Vagina (tissue), 2 donors: ENCODE measurements at regions not wholly inside any gene's neighbourhood (a gene's known extent, or its start where the extent isn't known, plus 50 kb on each side); places are given as distances from the start of the nearest gene placed in this dataset.

Experiments
- DNase-seq, 2 donors: peaks; one replicate each; pipeline ENCODE4 v3.0.0-alpha.2; 2017; ENCODE audit errors: extremely low spot score in 2 of 2
- H3K27ac ChIP-seq: fragments of 200-600 bp; sonication (generic); one replicate; pipeline ENCODE4 v1.5.1; 2019
- H3K27me3 ChIP-seq: fragments of 200-600 bp; sonication (generic); one replicate; pipeline ENCODE4 v1.5.1; 2019
- H3K36me3 ChIP-seq, 2 donors: fragments of 200-600 bp; sonication (generic); one replicate each; pipeline ENCODE4 v1.5.1; 2017 to 2019
- H3K4me1 ChIP-seq: fragments of 200-600 bp; sonication (generic); one replicate; pipeline ENCODE4 v1.5.1; 2019
- H3K4me3 ChIP-seq, 2 donors: fragments of 200-600 bp; sonication (generic); 1 replicate in 1 of 2; 2 replicates in 1 of 2; pipeline ENCODE4 v1.5.1; 2016 to 2019
- H3K9me3 ChIP-seq: fragments of 200-600 bp; sonication (generic); one replicate; pipeline ENCODE4 v1.5.1; 2019
- POLR2A ChIP-seq, 2 donors: fragments of 450-650 bp; IDR thresholded peaks; one replicate each; pipeline ENCODE4 v1.6.1; 2017; ENCODE audit warnings: antibody characterized with exemption in 2 of 2, mild to moderate bottlenecking in 2 of 2, moderate library complexity in 2 of 2
- POLR2AphosphoS5 ChIP-seq, 2 donors: sonication (generic); formaldehyde crosslinking; IDR thresholded peaks; one replicate each; pipeline ENCODE4 v1.9.0; 2017; ENCODE audit warnings: antibody characterized with exemption in 2 of 2, mild to moderate bottlenecking in 2 of 2, low read depth in 1 of 2; ENCODE audit not compliant: insufficient read depth in 1 of 2
- intact Hi-C: fragments of 100-400 bp; cut with DNase I; formaldehyde crosslinking; loops from one replicate; pipeline ENCODE4 v1.15.1; 2023
- TF ChIP-seq, protein P1 (sequence below), 3 experiments: fragments of 450-650 bp in 2 of 3; fragments of 200-600 bp in 1 of 3; sonication (generic) in 1 of 3; IDR thresholded peaks; one replicate each; pipeline ENCODE4 v1.5.1; 2017 to 2019; ENCODE audit warnings: antibody characterized with exemption in 3 of 3, mild to moderate bottlenecking in 2 of 3, moderate library complexity in 2 of 3

DNA sequence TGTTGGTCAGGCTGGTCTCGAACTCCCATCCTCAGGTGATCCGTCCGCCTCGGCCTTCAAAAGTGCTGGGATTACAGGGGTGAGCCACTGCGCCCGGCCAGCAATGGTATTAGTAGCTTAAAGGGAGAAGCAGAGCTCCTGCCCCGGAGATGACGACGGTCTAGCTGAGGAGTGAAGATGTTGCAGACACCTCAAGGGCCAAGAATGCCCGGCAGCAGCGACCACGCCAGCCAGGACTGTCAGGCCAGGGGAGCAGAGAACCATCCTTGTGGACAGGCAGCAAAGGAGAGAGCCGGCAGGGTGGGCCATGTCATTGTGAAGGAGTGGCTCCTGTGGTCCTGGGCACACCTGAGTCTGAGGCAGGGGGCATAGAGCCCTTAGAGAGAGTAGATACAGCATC, 210.1 kb upstream of the BCOR start:
- no peak for DNase-seq
- intact Hi-C loops: no loop called here

DNA sequence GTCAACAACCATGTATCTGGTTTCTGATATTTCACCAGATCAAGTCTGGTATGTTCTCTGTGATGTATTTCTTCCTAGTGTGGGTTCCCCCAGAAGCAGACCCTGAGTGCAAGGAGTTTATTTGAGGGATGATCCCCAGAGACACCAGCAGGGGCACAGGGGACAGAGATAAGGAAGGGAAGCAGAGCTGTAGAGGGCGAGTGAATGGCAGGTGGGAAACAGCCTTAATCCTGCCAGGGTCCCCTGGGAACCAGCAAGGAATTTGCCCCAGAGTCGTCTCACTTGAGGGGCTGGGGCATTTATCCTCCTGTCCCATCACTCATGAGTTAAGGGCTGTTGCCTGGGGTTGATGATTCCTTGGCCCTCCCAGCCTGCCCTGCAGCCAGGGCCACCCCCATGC, 206.4 kb upstream of the BCOR start:
- H3K36me3 ChIP-seq: no peaks in the 10 kb centered on the region
- intact Hi-C loops: no loop called here
- DNase-seq: no peak

More for the DNA sequence above, 210.1 kb upstream of the BCOR start:
- no peak overlapping the region for H3K27ac ChIP-seq
- H3K36me3 ChIP-seq: no peaks in the 10 kb centered on the region
- H3K4me3 ChIP-seq: no peak overlapping the region
- no peaks in the 10 kb centered on the region for H3K9me3 ChIP-seq
- TF ChIP-seq, protein P1, sequence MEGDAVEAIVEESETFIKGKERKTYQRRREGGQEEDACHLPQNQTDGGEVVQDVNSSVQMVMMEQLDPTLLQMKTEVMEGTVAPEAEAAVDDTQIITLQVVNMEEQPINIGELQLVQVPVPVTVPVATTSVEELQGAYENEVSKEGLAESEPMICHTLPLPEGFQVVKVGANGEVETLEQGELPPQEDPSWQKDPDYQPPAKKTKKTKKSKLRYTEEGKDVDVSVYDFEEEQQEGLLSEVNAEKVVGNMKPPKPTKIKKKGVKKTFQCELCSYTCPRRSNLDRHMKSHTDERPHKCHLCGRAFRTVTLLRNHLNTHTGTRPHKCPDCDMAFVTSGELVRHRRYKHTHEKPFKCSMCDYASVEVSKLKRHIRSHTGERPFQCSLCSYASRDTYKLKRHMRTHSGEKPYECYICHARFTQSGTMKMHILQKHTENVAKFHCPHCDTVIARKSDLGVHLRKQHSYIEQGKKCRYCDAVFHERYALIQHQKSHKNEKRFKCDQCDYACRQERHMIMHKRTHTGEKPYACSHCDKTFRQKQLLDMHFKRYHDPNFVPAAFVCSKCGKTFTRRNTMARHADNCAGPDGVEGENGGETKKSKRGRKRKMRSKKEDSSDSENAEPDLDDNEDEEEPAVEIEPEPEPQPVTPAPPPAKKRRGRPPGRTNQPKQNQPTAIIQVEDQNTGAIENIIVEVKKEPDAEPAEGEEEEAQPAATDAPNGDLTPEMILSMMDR (IDR thresholded peaks at IDR 0.05): no peak
- TF ChIP-seq POLR2A (IDR thresholded peaks at IDR 0.05) (no peak), POLR2AphosphoS5 (IDR thresholded peaks at IDR 0.05; ENCODE audit: insufficient read depth in 1 of 2, low read depth in 1 of 2) (no peak)
- H3K4me1 ChIP-seq: no peaks in the 10 kb centered on the region
- no peaks in the 10 kb centered on the region for H3K27me3 ChIP-seq

DNA sequence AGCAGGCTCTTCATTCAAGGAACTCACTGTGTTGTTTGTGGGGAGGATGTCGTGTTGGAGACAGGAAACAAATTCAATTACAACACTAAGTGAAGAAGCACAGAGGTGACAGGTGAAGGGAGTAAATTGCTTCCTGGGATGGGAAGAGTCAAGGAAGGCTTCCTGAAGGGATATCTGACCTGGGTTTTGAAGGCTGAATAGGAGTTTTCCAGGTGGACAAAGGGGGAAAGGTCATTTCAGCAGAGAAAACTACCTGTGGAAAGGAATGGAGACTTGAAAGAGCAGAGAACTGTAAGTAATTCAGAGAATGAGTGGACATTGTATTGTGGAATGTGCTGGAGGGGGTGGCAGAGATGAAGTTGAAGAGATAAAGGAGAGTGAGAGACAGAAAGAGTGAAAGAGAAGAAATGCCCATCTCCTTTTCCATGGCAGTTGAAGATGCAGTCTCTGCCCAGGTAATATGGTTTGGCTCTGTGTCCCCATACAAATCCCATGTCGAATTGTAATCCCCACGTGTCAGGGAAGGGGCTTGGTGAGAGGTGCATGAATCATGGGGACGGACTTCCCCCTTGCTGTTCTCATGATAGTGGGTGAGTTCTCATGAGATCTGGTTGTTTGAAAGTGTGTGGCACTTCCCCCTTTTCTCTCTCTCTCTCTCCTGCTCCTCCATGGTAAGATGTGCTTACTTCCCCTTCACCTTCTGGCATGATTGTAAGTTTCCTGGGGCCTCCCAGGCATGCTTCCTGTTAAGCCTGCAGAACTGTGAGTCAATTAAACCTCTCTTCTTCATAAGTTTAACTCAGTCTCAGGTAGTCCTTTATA, 205.7 kb upstream of the BCOR start:
- H3K9me3 ChIP-seq: no peaks in the 10 kb centered on the region
- intact Hi-C loops: no loop called here

More for the DNA sequence above, 206.4 kb upstream of the BCOR start:
- H3K27ac ChIP-seq: no peak overlapping the region
- H3K4me1 ChIP-seq: no peaks in the 10 kb centered on the region
- TF ChIP-seq, protein P1 (IDR thresholded peaks at IDR 0.05): no peak
- TF ChIP-seq POLR2AphosphoS5 (IDR thresholded peaks at IDR 0.05; ENCODE audit: insufficient read depth in 1 of 2, low read depth in 1 of 2): no peak
- no peak for TF ChIP-seq POLR2A (IDR thresholded peaks at IDR 0.05)
- no peaks in the 10 kb centered on the region for H3K9me3 ChIP-seq
- no peak overlapping the region for H3K4me3 ChIP-seq
- no peaks in the 10 kb centered on the region for H3K27me3 ChIP-seq

DNA sequence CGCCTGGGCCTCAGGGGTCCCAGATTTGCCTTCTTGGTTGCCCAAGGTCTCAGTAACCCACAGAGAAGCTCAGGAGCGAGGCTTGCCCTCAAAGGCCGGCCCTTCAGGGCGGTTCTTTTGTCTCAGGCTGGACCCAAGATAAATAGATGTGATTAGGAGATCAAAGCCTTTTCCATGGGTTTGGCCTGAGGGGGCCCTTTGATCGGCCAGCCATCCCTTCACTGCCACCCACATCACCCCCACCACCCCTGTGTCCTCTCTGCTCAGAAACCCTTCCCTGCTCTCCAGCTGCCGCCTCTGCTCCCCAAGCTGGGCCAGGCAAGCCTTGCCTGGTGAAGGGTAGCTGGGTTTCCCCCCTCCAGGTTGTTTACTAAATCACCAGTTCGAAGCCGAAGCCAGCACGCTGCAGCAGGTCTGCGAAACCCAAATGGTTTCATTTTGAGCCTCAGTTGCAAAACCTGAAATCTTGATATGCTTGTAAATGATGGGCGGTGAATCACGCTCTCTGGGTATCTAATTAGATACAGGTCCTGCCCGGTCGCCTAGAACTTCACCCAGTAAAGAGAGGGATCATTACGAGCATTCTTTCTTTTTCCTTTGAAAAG, 202.6 kb upstream of the BCOR start:
- no peaks in the 10 kb centered on the region for H3K4me1 ChIP-seq

More for the DNA sequence above, 205.7 kb upstream of the BCOR start:
- TF ChIP-seq, protein P1 (IDR thresholded peaks at IDR 0.05): no peak
- TF ChIP-seq POLR2A (IDR thresholded peaks at IDR 0.05) (no peak), POLR2AphosphoS5 (IDR thresholded peaks at IDR 0.05; ENCODE audit: insufficient read depth in 1 of 2, low read depth in 1 of 2) (no peak)
- no peaks in the 10 kb centered on the region for H3K4me1 ChIP-seq
- no peak for DNase-seq
- H3K36me3 ChIP-seq: no peaks in the 10 kb centered on the region
- no peaks in the 10 kb centered on the region for H3K27me3 ChIP-seq
- H3K4me3 ChIP-seq: no peak overlapping the region
- no peak overlapping the region for H3K27ac ChIP-seq

More for the DNA sequence above, 202.6 kb upstream of the BCOR start:
- TF ChIP-seq POLR2A (IDR thresholded peaks at IDR 0.05) (no peak), POLR2AphosphoS5 (IDR thresholded peaks at IDR 0.05; ENCODE audit: insufficient read depth in 1 of 2, low read depth in 1 of 2) (no peak)
- TF ChIP-seq, protein P1 (IDR thresholded peaks at IDR 0.05): no peak
- H3K27ac ChIP-seq: no peak overlapping the region
- no peak for DNase-seq
- no peak overlapping the region for H3K4me3 ChIP-seq
- H3K27me3 ChIP-seq: no peaks in the 10 kb centered on the region
- H3K36me3 ChIP-seq: no peaks in the 10 kb centered on the region
- no peaks in the 10 kb centered on the region for H3K9me3 ChIP-seq
- intact Hi-C loops: no loop called here
